VCaP (cell line): ENCODE measurements at regions not wholly inside any gene's neighbourhood (a gene's known extent, or its start where the extent isn't known, plus 50 kb on each side); places are given as distances from the start of the nearest gene placed in this dataset.

Experiments used
- H3K27ac ChIP-seq: fragments of 450-650 bp; 2 replicates; pipeline ENCODE4 v1.5.1; 2017
- CTCF ChIP-seq: fragments of 450-650 bp; conservative IDR thresholded peaks from 2 replicates; pipeline ENCODE4 v1.5.1; 2017; ENCODE audit warnings: mild to moderate bottlenecking, moderate library complexity

GRCh38 chr6:168134560-168135201 is 55.7 kb upstream of the FRMD1 start:
- no peak overlapping the region for H3K27ac ChIP-seq
- TF ChIP-seq CTCF, result no peak

GRCh38 chr6:168133687-168134559 is 54.9 kb upstream of the FRMD1 start:
- H3K27ac ChIP-seq, result no peak overlapping the region

GRCh38 chr6:168133168-168133561 is 54.2 kb upstream of the FRMD1 start:
- TF ChIP-seq CTCF, result peak; percentile 42
- H3K27ac ChIP-seq, result no peak overlapping the region

More at GRCh38 chr6:168133687-168134559, 54.9 kb upstream of the FRMD1 start:
- TF ChIP-seq CTCF, result no peak

- peak; percentile 81 for TF ChIP-seq CTCF
- no peak overlapping the region for H3K27ac ChIP-seq
Observed at GRCh38 chr6:168132531-168133167, 53.6 kb upstream of the FRMD1 start.

- TF ChIP-seq CTCF, result no peak
- H3K27ac ChIP-seq, result no peak overlapping the region
Observed at GRCh38 chr6:168131464-168132415, 52.7 kb upstream of the FRMD1 start.

- no peak overlapping the region for H3K27ac ChIP-seq
- TF ChIP-seq CTCF, result no peak
Observed at GRCh38 chr6:168130697-168131371, 51.8 kb upstream of the FRMD1 start.
